ENCODE measurements at regions not wholly inside any gene's neighbourhood (a gene's known extent, or its start where the extent isn't known, plus 50 kb on each side); places are given as distances from the start of the nearest gene placed in this dataset.
"Not testable (repeated sequence)": the region's sequence is repeated elsewhere in the genome, so short reads cannot be mapped to it uniquely, and the experiment has no call there.

- WGBS (ENCODE audit: insufficient coverage): 67% methylated on average over 7 of the region's 8 CpGs
- Histone ChIP-seq H3K27me3 (ENCODE audit: control insufficient read depth, insufficient read depth, low read length) (no peaks in the 10 kb centered on the region), H3K4me3 (ENCODE audit: low read depth, low read length) (no peak overlapping the region), H3K4me1 (ENCODE audit: control insufficient read depth, insufficient read depth, low read length) (no peaks in the 10 kb centered on the region), H3K36me3 (ENCODE audit: control insufficient read depth, insufficient read depth, low read length) (no peaks in the 10 kb centered on the region), H3K9me3 (ENCODE audit: control insufficient read depth, insufficient read depth, low read length) (peaks cover 1% of the 10 kb centered on the region), H3K27ac (ENCODE audit: low read depth, low read length) (no peak overlapping the region)
- DNase-seq (ENCODE audit: low read depth in 4 of 6, low spot score in 6 of 6): no peak
These were observed 108.5 kb downstream of the KCNK1 start for GRCh38 chr1:233722212-233722979.

- no peaks in the 10 kb centered on the region for H3K27me3 ChIP-seq (ENCODE audit: control insufficient read depth, insufficient read depth, low read length)
- peaks cover 1% of the 10 kb centered on the region for H3K9me3 ChIP-seq (ENCODE audit: control insufficient read depth, insufficient read depth, low read length)
- H3K4me3 ChIP-seq (ENCODE audit: low read depth, low read length): no peak overlapping the region
- no peaks in the 10 kb centered on the region for H3K36me3 ChIP-seq (ENCODE audit: control insufficient read depth, insufficient read depth, low read length)
- H3K4me1 ChIP-seq (ENCODE audit: control insufficient read depth, insufficient read depth, low read length): no peaks in the 10 kb centered on the region
- WGBS (ENCODE audit: insufficient coverage): 94% methylated on average over 5 of the region's 6 CpGs
- DNase-seq (ENCODE audit: low read depth in 4 of 6, low spot score in 6 of 6): no peak
- no peak overlapping the region for H3K27ac ChIP-seq (ENCODE audit: low read depth, low read length)
These were observed 109.5 kb downstream of the KCNK1 start for GRCh38 chr1:233723387-233723786.

GRCh38 chr1:233724131-233724631, 110.3 kb downstream of the KCNK1 start:
- WGBS (ENCODE audit: insufficient coverage): 94% methylated on average over 7 of the region's 10 CpGs
- H3K4me3 ChIP-seq (ENCODE audit: low read depth, low read length); DNase-seq (ENCODE audit: low read depth in 4 of 6, low spot score in 6 of 6): not testable (repeated sequence)

GRCh38 chr1:233725423-233725822, 111.5 kb downstream of the KCNK1 start:
- Histone ChIP-seq H3K27me3 (ENCODE audit: control insufficient read depth, insufficient read depth, low read length) (no peaks in the 10 kb centered on the region), H3K4me3 (ENCODE audit: low read depth, low read length) (no peak overlapping the region), H3K36me3 (ENCODE audit: control insufficient read depth, insufficient read depth, low read length) (no peaks in the 10 kb centered on the region), H3K4me1 (ENCODE audit: control insufficient read depth, insufficient read depth, low read length) (no peaks in the 10 kb centered on the region), H3K27ac (ENCODE audit: low read depth, low read length) (no peak overlapping the region), H3K9me3 (ENCODE audit: control insufficient read depth, insufficient read depth, low read length) (peaks cover 1% of the 10 kb centered on the region)
- 95% methylated on average over 4 of the region's 9 CpGs for WGBS (ENCODE audit: insufficient coverage)
- no peak for DNase-seq (ENCODE audit: low read depth in 4 of 6, low spot score in 6 of 6)

More at GRCh38 chr1:233724131-233724631, 110.3 kb downstream of the KCNK1 start:
- H3K27ac ChIP-seq (ENCODE audit: low read depth, low read length); H3K4me1 ChIP-seq (ENCODE audit: control insufficient read depth, insufficient read depth, low read length); H3K9me3 ChIP-seq (ENCODE audit: control insufficient read depth, insufficient read depth, low read length); H3K36me3 ChIP-seq (ENCODE audit: control insufficient read depth, insufficient read depth, low read length); H3K27me3 ChIP-seq (ENCODE audit: control insufficient read depth, insufficient read depth, low read length): not testable (repeated sequence)

GRCh38 chr1:233728721-233729120, 114.8 kb downstream of the KCNK1 start:
- WGBS (ENCODE audit: insufficient coverage): 93% methylated on average over 2 of the region's 4 CpGs
- Histone ChIP-seq H3K9me3 (ENCODE audit: control insufficient read depth, insufficient read depth, low read length) (peaks cover 1% of the 10 kb centered on the region), H3K27me3 (ENCODE audit: control insufficient read depth, insufficient read depth, low read length) (no peaks in the 10 kb centered on the region), H3K27ac (ENCODE audit: low read depth, low read length) (no peak overlapping the region), H3K36me3 (ENCODE audit: control insufficient read depth, insufficient read depth, low read length) (no peaks in the 10 kb centered on the region), H3K4me3 (ENCODE audit: low read depth, low read length) (no peak overlapping the region), H3K4me1 (ENCODE audit: control insufficient read depth, insufficient read depth, low read length) (no peaks in the 10 kb centered on the region)
- DNase-seq (ENCODE audit: low read depth in 4 of 6, low spot score in 6 of 6): peak in 1 of 6 donors; percentile 53

- H3K4me1 ChIP-seq (ENCODE audit: control insufficient read depth, insufficient read depth, low read length): peaks cover under 1% of the 10 kb centered on the region
- no peaks in the 10 kb centered on the region for H3K27me3 ChIP-seq (ENCODE audit: control insufficient read depth, insufficient read depth, low read length)
- H3K4me3 ChIP-seq (ENCODE audit: low read depth, low read length): no peak overlapping the region
- no peaks in the 10 kb centered on the region for H3K9me3 ChIP-seq (ENCODE audit: control insufficient read depth, insufficient read depth, low read length)
- no peaks in the 10 kb centered on the region for H3K36me3 ChIP-seq (ENCODE audit: control insufficient read depth, insufficient read depth, low read length)
- DNase-seq (ENCODE audit: low read depth in 4 of 6, low spot score in 6 of 6): no peak
- no peak overlapping the region for H3K27ac ChIP-seq (ENCODE audit: low read depth, low read length)
- 96% methylated on average over 3 of the region's 5 CpGs for WGBS (ENCODE audit: insufficient coverage)
These were observed 116.5 kb downstream of the KCNK1 start for GRCh38 chr1:233730380-233730779.

- H3K27me3 ChIP-seq (ENCODE audit: control insufficient read depth, insufficient read depth, low read length): no peaks in the 10 kb centered on the region
- no peak for DNase-seq (ENCODE audit: low read depth in 4 of 6, low spot score in 6 of 6)
- WGBS (ENCODE audit: insufficient coverage): 30% methylated on average over 2 of the region's 5 CpGs
- H3K4me3 ChIP-seq (ENCODE audit: low read depth, low read length): no peak overlapping the region
- peaks cover 3% of the 10 kb centered on the region for H3K4me1 ChIP-seq (ENCODE audit: control insufficient read depth, insufficient read depth, low read length)
- H3K27ac ChIP-seq (ENCODE audit: low read depth, low read length): no peak overlapping the region
- H3K36me3 ChIP-seq (ENCODE audit: control insufficient read depth, insufficient read depth, low read length): no peaks in the 10 kb centered on the region
- H3K9me3 ChIP-seq (ENCODE audit: control insufficient read depth, insufficient read depth, low read length): no peaks in the 10 kb centered on the region
These were observed 116.9 kb downstream of the KCNK1 start for GRCh38 chr1:233730809-233731208.

- Histone ChIP-seq H3K9me3 (ENCODE audit: control insufficient read depth, insufficient read depth, low read length) (no peaks in the 10 kb centered on the region), H3K36me3 (ENCODE audit: control insufficient read depth, insufficient read depth, low read length) (no peaks in the 10 kb centered on the region), H3K27me3 (ENCODE audit: control insufficient read depth, insufficient read depth, low read length) (no peaks in the 10 kb centered on the region), H3K4me1 (ENCODE audit: control insufficient read depth, insufficient read depth, low read length) (peaks cover 3% of the 10 kb centered on the region), H3K27ac (ENCODE audit: low read depth, low read length) (no peak overlapping the region), H3K4me3 (ENCODE audit: low read depth, low read length) (no peak overlapping the region)
- no peak for DNase-seq (ENCODE audit: low read depth in 4 of 6, low spot score in 6 of 6)
- 80% methylated on average over 1 of the region's 2 CpGs for WGBS (ENCODE audit: insufficient coverage)
These were observed 118.3 kb downstream of the KCNK1 start for GRCh38 chr1:233732206-233732605.

- DNase-seq (ENCODE audit: low read depth in 4 of 6, low spot score in 6 of 6): no peak
- Histone ChIP-seq H3K27me3 (ENCODE audit: control insufficient read depth, insufficient read depth, low read length) (no peaks in the 10 kb centered on the region), H3K36me3 (ENCODE audit: control insufficient read depth, insufficient read depth, low read length) (no peaks in the 10 kb centered on the region), H3K9me3 (ENCODE audit: control insufficient read depth, insufficient read depth, low read length) (peaks cover 2% of the 10 kb centered on the region), H3K4me3 (ENCODE audit: low read depth, low read length) (no peak overlapping the region), H3K4me1 (ENCODE audit: control insufficient read depth, insufficient read depth, low read length) (peaks cover 3% of the 10 kb centered on the region), H3K27ac (ENCODE audit: low read depth, low read length) (no peak overlapping the region)
- WGBS (ENCODE audit: insufficient coverage): 100% methylated on average over 3 of the region's 7 CpGs
These were observed 120.5 kb downstream of the KCNK1 start for GRCh38 chr1:233734456-233734855.

GRCh38 chr1:233735331-233735730, 121.4 kb downstream of the KCNK1 start:
- WGBS (ENCODE audit: insufficient coverage): no CpG with 5 or more reads among the region's 1 CpG
- H3K27me3 ChIP-seq (ENCODE audit: control insufficient read depth, insufficient read depth, low read length): no peaks in the 10 kb centered on the region

More at GRCh38 chr1:233735331-233735730, 121.4 kb downstream of the KCNK1 start:
- no peak for DNase-seq (ENCODE audit: low read depth in 4 of 6, low spot score in 6 of 6)
- Histone ChIP-seq H3K36me3 (ENCODE audit: control insufficient read depth, insufficient read depth, low read length) (no peaks in the 10 kb centered on the region), H3K9me3 (ENCODE audit: control insufficient read depth, insufficient read depth, low read length) (peaks cover 2% of the 10 kb centered on the region), H3K4me3 (ENCODE audit: low read depth, low read length) (no peak overlapping the region), H3K27ac (ENCODE audit: low read depth, low read length) (no peak overlapping the region), H3K4me1 (ENCODE audit: control insufficient read depth, insufficient read depth, low read length) (peaks cover 3% of the 10 kb centered on the region)

Measured in spinal cord (tissue), 9 donors.